Upper lobe of left lung (tissue), 6 donors: ENCODE measurements at regions not wholly inside any gene's neighbourhood (a gene's known extent, or its start where the extent isn't known, plus 50 kb on each side); places are given as distances from the start of the nearest gene placed in this dataset.
A peak's percentile ranks its signal among the peaks of the same experiment; 100 is the strongest.

Source experiments
- ATAC-seq, 2 donors: fragments of 200-7000 bp; cut with Tn5 transposase; one replicate each; pipeline ENCODE4 v1.9.1; 2022; ENCODE audit warnings: mild to moderate bottlenecking in 2 of 2, moderate library complexity in 2 of 2; ENCODE audit not compliant: low FRiP score in 2 of 2
- DNase-seq, 2 donors: peaks; one replicate each; pipeline ENCODE4 v3.0.0-alpha.2; 2019 to 2020
- H3K27ac ChIP-seq, 4 donors: fragments of 200-600 bp; sonication (generic); one replicate each; pipeline ENCODE4 v1.5.1; 2016 to 2019
- H3K27me3 ChIP-seq, 4 donors: fragments of 200-600 bp; sonication (generic); one replicate each; pipeline ENCODE4 v1.5.1; 2017 to 2019
- H3K36me3 ChIP-seq, 4 donors: fragments of 200-600 bp; sonication (generic); one replicate each; pipeline ENCODE4 v1.5.1; 2016 to 2019
- H3K4me1 ChIP-seq, 4 donors: fragments of 200-600 bp; sonication (generic); one replicate each; pipeline ENCODE4 v1.5.1; 2018 to 2019
- H3K4me3 ChIP-seq, 4 donors: fragments of 200-600 bp; sonication (generic); one replicate each; pipeline ENCODE4 v1.5.1; 2017 to 2019; ENCODE audit warnings: mild to moderate bottlenecking in 2 of 4, moderate library complexity in 1 of 4
- H3K9me3 ChIP-seq, 4 donors: fragments of 200-600 bp; sonication (generic); one replicate each; pipeline ENCODE4 v1.5.1; 2018 to 2019
- EP300 ChIP-seq, 4 donors: sonication (generic); formaldehyde crosslinking; IDR thresholded peaks; one replicate each; pipeline ENCODE4 v1.5.1; 2017; ENCODE audit warnings: antibody characterized with exemption in 4 of 4, control low read depth in 2 of 4
- POLR2A ChIP-seq, 4 donors: fragments of 450-650 bp; IDR thresholded peaks; one replicate each; pipeline ENCODE4 v1.5.1; 2016 to 2017; ENCODE audit warnings: antibody characterized with exemption in 4 of 4, mild to moderate bottlenecking in 2 of 4
- POLR2AphosphoS5 ChIP-seq, 2 donors: sonication (generic); formaldehyde crosslinking; IDR thresholded peaks; one replicate each; pipeline ENCODE4 v1.5.1; 2017; ENCODE audit warnings: antibody characterized with exemption in 2 of 2
- WGBS, 2 donors: methylation state at CpG; one replicate each; pipeline ENCODE4 v1.1.5; 2017 to 2018; 5-methylcytosine and 5-hydroxymethylcytosine counted together
- TF ChIP-seq, protein P1 (sequence below), 6 experiments: fragments of 450-650 bp in 4 of 6; fragments of 200-600 bp in 2 of 6; sonication (generic) in 2 of 6; IDR thresholded peaks; one replicate each; pipeline ENCODE4 v1.5.1; 2016 to 2019; ENCODE audit warnings: antibody characterized with exemption in 6 of 6
- donor health status: DM: no; HTN: no; CAD: no; lungs with moderate emphysema.
- donor health status: DM: no; HTN: yes; CAD: no; lungs with severe emphysema.

DNA sequence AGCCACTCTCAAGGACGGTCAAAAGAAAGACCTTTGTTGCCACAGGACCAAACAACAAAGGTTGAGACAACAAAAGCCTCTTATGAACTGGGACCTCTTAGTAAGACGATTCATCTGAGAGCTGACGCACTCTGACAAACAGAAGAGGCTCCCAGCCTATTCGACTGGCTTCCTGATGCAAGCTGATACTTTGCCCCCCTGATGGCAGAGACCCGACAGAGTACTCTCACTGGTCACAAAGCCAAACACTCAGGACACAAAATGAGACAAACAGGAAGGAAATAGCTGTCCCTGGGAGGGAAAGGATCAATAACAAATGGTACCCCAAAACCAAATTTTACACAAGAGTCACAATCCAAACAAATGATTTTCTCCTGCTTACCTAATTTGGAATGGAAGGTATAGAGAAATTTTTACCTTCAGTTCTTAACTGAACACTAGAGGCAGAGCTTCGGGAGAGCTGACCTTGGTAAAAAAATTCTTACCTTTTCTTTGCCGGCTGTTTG, 75.2 kb upstream of the PLAC8 start:
- H3K27me3 ChIP-seq: no peaks in the 10 kb centered on the region
- no peaks in the 10 kb centered on the region for H3K9me3 ChIP-seq
- no peaks in the 10 kb centered on the region for H3K4me1 ChIP-seq
- DNase-seq (no peak), ATAC-seq (no peak)
- H3K36me3 ChIP-seq: no peaks in the 10 kb centered on the region
- WGBS, 2 donors: 66 to 73% methylated on average over 7 of the region's 7 CpGs
- no peak overlapping the region for H3K27ac ChIP-seq
- H3K4me3 ChIP-seq: no peak overlapping the region
- TF ChIP-seq, protein P1, sequence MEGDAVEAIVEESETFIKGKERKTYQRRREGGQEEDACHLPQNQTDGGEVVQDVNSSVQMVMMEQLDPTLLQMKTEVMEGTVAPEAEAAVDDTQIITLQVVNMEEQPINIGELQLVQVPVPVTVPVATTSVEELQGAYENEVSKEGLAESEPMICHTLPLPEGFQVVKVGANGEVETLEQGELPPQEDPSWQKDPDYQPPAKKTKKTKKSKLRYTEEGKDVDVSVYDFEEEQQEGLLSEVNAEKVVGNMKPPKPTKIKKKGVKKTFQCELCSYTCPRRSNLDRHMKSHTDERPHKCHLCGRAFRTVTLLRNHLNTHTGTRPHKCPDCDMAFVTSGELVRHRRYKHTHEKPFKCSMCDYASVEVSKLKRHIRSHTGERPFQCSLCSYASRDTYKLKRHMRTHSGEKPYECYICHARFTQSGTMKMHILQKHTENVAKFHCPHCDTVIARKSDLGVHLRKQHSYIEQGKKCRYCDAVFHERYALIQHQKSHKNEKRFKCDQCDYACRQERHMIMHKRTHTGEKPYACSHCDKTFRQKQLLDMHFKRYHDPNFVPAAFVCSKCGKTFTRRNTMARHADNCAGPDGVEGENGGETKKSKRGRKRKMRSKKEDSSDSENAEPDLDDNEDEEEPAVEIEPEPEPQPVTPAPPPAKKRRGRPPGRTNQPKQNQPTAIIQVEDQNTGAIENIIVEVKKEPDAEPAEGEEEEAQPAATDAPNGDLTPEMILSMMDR (IDR thresholded peaks at IDR 0.05): peak in 1 of 6 experiments; percentile 4
- TF ChIP-seq EP300 (IDR thresholded peaks at IDR 0.05): no peak

DNA sequence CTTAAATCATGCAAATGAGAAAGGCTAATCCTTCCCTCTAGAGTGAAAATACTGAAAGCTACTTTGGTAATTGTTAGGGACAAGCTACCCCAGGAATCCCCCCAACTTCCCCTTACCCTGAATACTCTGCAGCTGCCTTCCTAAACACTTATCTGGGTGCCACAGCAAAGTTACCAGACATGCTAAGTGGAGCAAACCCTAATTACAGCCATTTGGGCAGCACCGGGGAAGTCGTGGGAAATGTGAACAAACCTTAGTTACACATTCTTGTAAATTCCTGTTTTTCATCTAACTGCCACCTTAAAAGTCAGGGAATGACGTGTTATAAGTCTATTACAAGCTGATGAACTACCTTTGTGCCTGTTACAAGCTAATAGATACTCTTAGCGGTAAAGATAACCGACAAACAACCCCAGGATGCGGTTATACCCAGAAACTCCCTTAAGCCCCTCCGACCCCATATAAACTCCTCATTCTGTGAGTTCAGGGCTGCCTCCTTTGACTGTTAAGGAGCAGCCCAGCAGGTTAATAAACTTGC, 66.0 kb upstream of the PLAC8 start:
- ATAC-seq: no peak
- no peaks in the 10 kb centered on the region for H3K4me1 ChIP-seq

DNA sequence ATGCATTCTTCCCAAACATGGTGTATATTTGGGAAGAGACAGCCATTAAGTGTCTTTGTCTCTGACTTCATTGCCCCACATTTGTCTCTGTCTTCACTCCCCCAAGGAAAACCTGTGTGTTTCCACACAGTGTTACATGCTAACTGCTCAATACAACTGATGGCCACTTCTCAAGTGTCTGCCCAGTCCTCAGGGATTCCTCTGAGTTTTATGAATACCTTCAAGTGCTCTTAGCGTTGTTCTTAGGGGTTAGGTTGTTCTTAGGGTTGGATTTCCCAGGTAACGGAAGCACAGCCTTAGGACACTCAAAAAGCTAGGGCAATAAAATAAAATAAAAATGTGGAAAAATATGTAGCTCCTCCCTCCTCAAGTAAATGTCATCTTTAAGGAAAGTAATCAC, 64.7 kb upstream of the PLAC8 start:
- DNase-seq: no peak

More for the DNA sequence above, 66.0 kb upstream of the PLAC8 start:
- TF ChIP-seq POLR2AphosphoS5 (IDR thresholded peaks at IDR 0.05): no peak
- TF ChIP-seq, protein P1 (IDR thresholded peaks at IDR 0.05): no peak
- no peak for TF ChIP-seq EP300 (IDR thresholded peaks at IDR 0.05)
- no peak for TF ChIP-seq POLR2A (IDR thresholded peaks at IDR 0.05)
- DNase-seq: no peak
- Histone ChIP-seq H3K9me3 (no peaks in the 10 kb centered on the region), H3K36me3 (no peaks in the 10 kb centered on the region), H3K27me3 (no peaks in the 10 kb centered on the region), H3K4me3 (no peak overlapping the region), H3K27ac (no peak overlapping the region)
- 74 to 81% methylated on average over 7 of the region's 7 CpGs for WGBS, 2 donors

DNA sequence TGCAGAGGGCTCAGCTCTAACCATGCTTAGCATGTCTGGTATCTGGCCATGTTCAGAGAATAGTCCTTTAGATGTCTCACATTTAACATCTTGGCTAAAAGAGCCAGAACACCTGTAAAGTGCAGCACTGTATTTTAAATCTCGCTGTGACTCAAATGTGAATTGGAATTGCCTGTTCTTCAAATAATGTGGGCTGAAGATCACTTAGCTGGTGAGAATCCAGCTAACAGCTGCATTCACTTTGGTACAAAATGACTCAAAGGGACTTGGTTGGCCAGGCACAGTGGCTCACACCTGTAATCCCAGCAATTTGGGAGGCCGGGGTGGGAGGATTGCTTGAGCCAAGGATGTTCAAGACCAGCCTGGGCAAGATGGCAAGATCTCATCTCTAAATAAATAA, 63.5 kb upstream of the PLAC8 start:
- Histone ChIP-seq H3K27ac (no peak overlapping the region), H3K36me3 (no peaks in the 10 kb centered on the region), H3K27me3 (no peaks in the 10 kb centered on the region), H3K4me1 (no peaks in the 10 kb centered on the region), H3K4me3 (no peak overlapping the region), H3K9me3 (no peaks in the 10 kb centered on the region)
- no peak for ATAC-seq
- no peak for DNase-seq
- WGBS, 2 donors: 44 to 65% methylated on average over 2 of the region's 2 CpGs
- no peak for TF ChIP-seq POLR2AphosphoS5 (IDR thresholded peaks at IDR 0.05)
- no peak for TF ChIP-seq EP300 (IDR thresholded peaks at IDR 0.05)
- TF ChIP-seq POLR2A (IDR thresholded peaks at IDR 0.05): no peak
- TF ChIP-seq, protein P1 (IDR thresholded peaks at IDR 0.05): no peak

More for the DNA sequence above, 64.7 kb upstream of the PLAC8 start:
- no peaks in the 10 kb centered on the region for H3K27me3 ChIP-seq
- H3K27ac ChIP-seq: no peak overlapping the region
- 0 to 36% methylated on average over 2 of the region's 2 CpGs for WGBS, 2 donors
- H3K4me3 ChIP-seq: no peak overlapping the region
- H3K9me3 ChIP-seq: no peaks in the 10 kb centered on the region
- H3K4me1 ChIP-seq: no peaks in the 10 kb centered on the region
- H3K36me3 ChIP-seq: no peaks in the 10 kb centered on the region
- ATAC-seq: no peak
- TF ChIP-seq, protein P1 (IDR thresholded peaks at IDR 0.05): no peak
- TF ChIP-seq POLR2A (IDR thresholded peaks at IDR 0.05): no peak
- TF ChIP-seq EP300 (IDR thresholded peaks at IDR 0.05): no peak
- no peak for TF ChIP-seq POLR2AphosphoS5 (IDR thresholded peaks at IDR 0.05)

DNA sequence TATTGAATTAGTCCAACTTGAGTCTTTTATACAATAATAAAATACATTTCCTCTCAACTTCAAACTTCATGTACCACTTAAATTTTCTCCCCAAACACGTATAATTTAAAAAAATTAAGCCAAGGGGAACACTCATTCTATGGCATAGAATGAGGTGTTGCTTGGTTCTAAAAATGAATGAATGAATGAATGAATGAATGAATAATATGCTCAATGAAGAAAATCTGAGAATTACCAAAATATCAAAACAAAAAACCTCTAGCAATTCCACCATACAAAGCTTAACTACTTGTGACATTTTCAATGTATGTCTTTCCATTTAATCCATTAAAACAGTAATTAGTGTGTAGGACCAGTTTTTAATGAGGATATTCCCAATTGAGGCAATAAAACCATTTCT, 62.7 kb upstream of the PLAC8 start:
- WGBS, 2 donors: 0 to 2% methylated on average over 1 of the region's 1 CpG
- no peak for DNase-seq
- Histone ChIP-seq H3K9me3 (no peaks in the 10 kb centered on the region), H3K27ac (no peak overlapping the region), H3K4me1 (no peaks in the 10 kb centered on the region), H3K27me3 (no peaks in the 10 kb centered on the region), H3K36me3 (no peaks in the 10 kb centered on the region), H3K4me3 (no peak overlapping the region)
- TF ChIP-seq EP300 (IDR thresholded peaks at IDR 0.05) (no peak), POLR2AphosphoS5 (IDR thresholded peaks at IDR 0.05) (no peak), POLR2A (IDR thresholded peaks at IDR 0.05) (no peak)
- TF ChIP-seq, protein P1 (IDR thresholded peaks at IDR 0.05): no peak
- no peak for ATAC-seq
